Breast epithelium (tissue), 3 donors: ENCODE measurements at regions not wholly inside any gene's neighbourhood (a gene's known extent, or its start where the extent isn't known, plus 50 kb on each side); places are given as distances from the start of the nearest gene placed in this dataset.

ENCODE experiments used
- CTCF ChIP-seq, 3 donors: fragments of 450-650 bp; IDR thresholded peaks; one replicate each; pipeline ENCODE4 v1.5.1; 2016 to 2017; ENCODE audit warnings: antibody characterized with exemption in 3 of 3, mild to moderate bottlenecking in 3 of 3, moderate library complexity in 3 of 3
- POLR2AphosphoS5 ChIP-seq, 3 donors: sonication (generic); formaldehyde crosslinking; IDR thresholded peaks; one replicate each; pipeline ENCODE4 v1.6.1; 2017; ENCODE audit warnings: antibody characterized with exemption in 3 of 3

GRCh38 chr5:125214080-125214479 lies 467.6 kb upstream of the ZNF608 start:
- no peak for TF ChIP-seq CTCF (IDR thresholded peaks at IDR 0.05)
- TF ChIP-seq POLR2AphosphoS5 (IDR thresholded peaks at IDR 0.05), result no peak
